Hepatocyte (in vitro differentiated cells): ENCODE measurements at regions not wholly inside any gene's neighbourhood (a gene's known extent, or its start where the extent isn't known, plus 50 kb on each side); places are given as distances from the start of the nearest gene placed in this dataset.
"Not testable (repeated sequence)": the region's sequence is repeated elsewhere in the genome, so short reads cannot be mapped to it uniquely, and the experiment has no call there.

Experiments used
- CTCF ChIP-seq: fragments of 200-600 bp; sonication (generic); IDR thresholded peaks from 2 replicates; pipeline ENCODE4 v1.5.1; 2016; ENCODE audit warnings: antibody characterized with exemption, mild to moderate bottlenecking; ENCODE audit not compliant: poor library complexity
- EZH2 ChIP-seq: fragments of 200-600 bp; sonication (generic); IDR thresholded peaks from 2 replicates; pipeline ENCODE4 v1.6.1; 2016; ENCODE audit warnings: antibody characterized with exemption, mild to moderate bottlenecking, borderline replicate concordance

GRCh38 chr1:206333897-206334296, 130.6 kb downstream of the SRGAP2 start:
- TF ChIP-seq CTCF, EZH2: not testable (repeated sequence)
